Keratinocyte (primary cell): ENCODE measurements at regions not wholly inside any gene's neighbourhood (a gene's known extent, or its start where the extent isn't known, plus 50 kb on each side); places are given as distances from the start of the nearest gene placed in this dataset.
"Not testable (repeated sequence)": the region's sequence is repeated elsewhere in the genome, so short reads cannot be mapped to it uniquely, and the experiment has no call there.

Experiments used
- DNase-seq: peaks from one replicate; pipeline ENCODE4 v3.0.0-alpha.2; 2011; ENCODE audit warnings: low read depth, missing footprints, low spot score
- FAIRE-seq: peaks from 2 replicates; lab custom pipeline; 2011; peaks lifted over from hg19 to GRCh38; lab: Jason Lieb, UNC
- H2AFZ ChIP-seq: 2 replicates; pipeline ENCODE4 v1.6.0; 2012; ENCODE audit warnings: low read length, control low read depth, inconsistent platforms; ENCODE audit not compliant: control insufficient read depth
- H3K27ac ChIP-seq: 2 replicates; pipeline ENCODE4 v1.5.1; 2011; ENCODE audit warnings: low read length; ENCODE audit not compliant: control insufficient read depth, insufficient read depth
- H3K27me3 ChIP-seq: 3 replicates; pipeline ENCODE4 v1.6.0; 2011; ENCODE audit warnings: low read length; ENCODE audit not compliant: control insufficient read depth, insufficient read depth; ENCODE audit errors: extremely low read depth
- H3K36me3 ChIP-seq, 2 experiments: 2 replicates in 1 of 2; 3 replicates in 1 of 2; pipeline ENCODE4 v1.5.1; 2011; ENCODE audit warnings: low read length in 2 of 2, mild to moderate bottlenecking in 1 of 2; ENCODE audit not compliant: control insufficient read depth in 2 of 2, insufficient read depth in 2 of 2; ENCODE audit errors: extremely low read depth in 1 of 2
- H3K4me1 ChIP-seq: 3 replicates; pipeline ENCODE4 v1.5.1; 2011; ENCODE audit warnings: low read length; ENCODE audit not compliant: control insufficient read depth, insufficient read depth; ENCODE audit errors: extremely low read depth
- H3K4me2 ChIP-seq: 3 replicates; pipeline ENCODE4 v1.6.0; 2011; ENCODE audit warnings: low read depth, low read length; ENCODE audit not compliant: control insufficient read depth, insufficient read depth; ENCODE audit errors: extremely low read depth
- H3K4me3 ChIP-seq, 3 experiments: fragments of 200-600 bp in 1 of 3; sonication (generic) in 1 of 3; 2 replicates in 2 of 3; 3 replicates in 1 of 3; pipeline ENCODE4 v1.5.1; 2011 to 2016; ENCODE audit warnings: low read length in 3 of 3, mild to moderate bottlenecking in 3 of 3, control low read depth in 2 of 3, inconsistent platforms in 1 of 3, low read depth in 1 of 3, mixed read lengths in 1 of 3, mixed run types in 1 of 3, moderate library complexity in 1 of 3; ENCODE audit not compliant: control insufficient read depth in 2 of 3, insufficient read depth in 2 of 3; ENCODE audit errors: extremely low read depth in 1 of 3
- H3K79me2 ChIP-seq: 2 replicates; pipeline ENCODE4 v1.6.0; 2012; ENCODE audit warnings: low read length; ENCODE audit not compliant: control insufficient read depth, insufficient read depth
- H3K9ac ChIP-seq: 3 replicates; pipeline ENCODE4 v1.6.0; 2011; ENCODE audit warnings: low read length; ENCODE audit not compliant: control insufficient read depth, insufficient read depth; ENCODE audit errors: extremely low read depth
- H3K9me1 ChIP-seq: 3 replicates; pipeline ENCODE4 v1.6.0; 2011; ENCODE audit warnings: low read length; ENCODE audit not compliant: control insufficient read depth, insufficient read depth; ENCODE audit errors: extremely low read depth
- H3K9me3 ChIP-seq: 2 replicates; pipeline ENCODE4 v1.5.1; 2012; ENCODE audit warnings: low read depth, low read length; ENCODE audit not compliant: control insufficient read depth
- H4K20me1 ChIP-seq: 3 replicates; pipeline ENCODE4 v1.6.0; 2011; ENCODE audit warnings: low read length; ENCODE audit not compliant: control insufficient read depth, insufficient read depth; ENCODE audit errors: extremely low read depth
- CTCF ChIP-seq, 3 experiments: IDR thresholded peaks in 1 of 3; conservative IDR thresholded peaks in 1 of 3; optimal IDR thresholded peaks in 1 of 3; 2 replicates in 2 of 3; 3 replicates in 1 of 3; pipeline versions ENCODE3 to v1.5.1; 2011; ENCODE audit warnings: low read length in 3 of 3, mild to moderate bottlenecking in 3 of 3, moderate library complexity in 2 of 3, control low read depth in 1 of 3, inconsistent platforms in 1 of 3; ENCODE audit not compliant: insufficient read depth in 2 of 3; ENCODE audit errors: extremely low read depth in 1 of 3
- EZH2 ChIP-seq: IDR thresholded peaks from one replicate; pipeline ENCODE4 v1.6.1; 2012; ENCODE audit warnings: inconsistent platforms, mild to moderate bottlenecking, low read length, moderate library complexity
- dilution Hi-C: fragments of 300-500 bp; cut with MboI; formaldehyde crosslinking; loops from one replicate; pipeline ENCODE4 v1.7.0; 2020; ENCODE audit warnings: low sequenced_read_pairs; ENCODE audit not compliant: extremely low pct_ligation_motif_present

- Histone ChIP-seq H3K79me2 (no peaks in the 10 kb centered on the region), H3K9me1 (no peaks in the 10 kb centered on the region), H3K27ac (no peak overlapping the region), H3K4me2 (no peak overlapping the region), H2AFZ (no peak overlapping the region), H3K4me1 (no peaks in the 10 kb centered on the region), H3K4me3 (no peak overlapping the region), H3K36me3 (no peaks in the 10 kb centered on the region), H3K9ac (no peak overlapping the region), H4K20me1 (no peaks in the 10 kb centered on the region), H3K27me3 (peaks cover 19% of the 10 kb centered on the region), H3K9me3 (no peaks in the 10 kb centered on the region)
- dilution Hi-C loops, result no loop called here
- no peak for TF ChIP-seq CTCF (optimal IDR thresholded peaks at IDR 0.05 in 1 of 3, IDR thresholded peaks at IDR 0.05 in 1 of 3, conservative IDR thresholded peaks at IDR 0.05 in 1 of 3; ENCODE audit: extremely low read depth in 1 of 3, insufficient read depth in 2 of 3, low read length in 3 of 3)
- TF ChIP-seq EZH2, result no peak
- DNase-seq (no peak), FAIRE-seq (no peak)
Measured at GRCh38 chr2:120514521-120514920, 168.6 kb downstream of the INHBB start.

GRCh38 chr2:120515066-120515758 lies 169.3 kb downstream of the INHBB start:
- H3K4me1 ChIP-seq, H3K9ac ChIP-seq, H3K79me2 ChIP-seq, H3K4me2 ChIP-seq, H3K9me3 ChIP-seq, FAIRE-seq, H3K27ac ChIP-seq, dilution Hi-C loops, H3K4me3 ChIP-seq, H3K9me1 ChIP-seq, DNase-seq, H2AFZ ChIP-seq, H4K20me1 ChIP-seq, H3K36me3 ChIP-seq: not testable (repeated sequence)
- H3K27me3 ChIP-seq, result peaks cover 19% of the 10 kb centered on the region
